A673 (cell line): ENCODE measurements at regions not wholly inside any gene's neighbourhood (a gene's known extent, or its start where the extent isn't known, plus 50 kb on each side); places are given as distances from the start of the nearest gene placed in this dataset.

Source experiments
- EZH2 ChIP-seq: fragments of 200-600 bp; sonication (generic); IDR thresholded peaks from 2 replicates; pipeline ENCODE4 v1.6.1; 2017; ENCODE audit warnings: borderline replicate concordance, low read depth, mild to moderate bottlenecking, mixed read lengths, antibody characterized with exemption, low read length; ENCODE audit not compliant: poor library complexity, severe bottlenecking
- TF ChIP-seq, protein P1 (sequence below): fragments of 300-800, 200-600 bp; sonication (generic); conservative IDR thresholded peaks from 2 replicates; pipeline ENCODE4 v1.5.1; 2017; ENCODE audit warnings: low read depth, mild to moderate bottlenecking, antibody characterized with exemption, low read length, moderate library complexity, mixed read lengths

DNA sequence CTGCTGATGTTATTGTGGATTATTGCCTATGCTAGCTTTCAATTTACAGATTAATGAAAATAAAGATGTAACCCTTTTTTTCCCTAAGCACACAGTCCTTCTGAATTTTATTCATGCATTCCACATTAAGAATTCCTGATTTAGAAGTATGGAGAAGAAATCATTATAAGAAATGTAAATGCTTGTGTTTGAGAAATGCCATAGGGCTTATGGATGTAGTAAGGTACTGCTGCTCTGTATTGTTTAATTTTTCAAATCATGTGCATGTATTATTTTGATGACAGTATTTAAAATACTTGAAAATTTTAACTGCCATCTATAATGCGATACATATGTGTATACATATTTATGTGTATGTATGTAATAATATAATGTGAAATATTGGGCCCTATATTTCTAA lies 167.1 kb upstream of the SOX5 start:
- TF ChIP-seq, protein P1, sequence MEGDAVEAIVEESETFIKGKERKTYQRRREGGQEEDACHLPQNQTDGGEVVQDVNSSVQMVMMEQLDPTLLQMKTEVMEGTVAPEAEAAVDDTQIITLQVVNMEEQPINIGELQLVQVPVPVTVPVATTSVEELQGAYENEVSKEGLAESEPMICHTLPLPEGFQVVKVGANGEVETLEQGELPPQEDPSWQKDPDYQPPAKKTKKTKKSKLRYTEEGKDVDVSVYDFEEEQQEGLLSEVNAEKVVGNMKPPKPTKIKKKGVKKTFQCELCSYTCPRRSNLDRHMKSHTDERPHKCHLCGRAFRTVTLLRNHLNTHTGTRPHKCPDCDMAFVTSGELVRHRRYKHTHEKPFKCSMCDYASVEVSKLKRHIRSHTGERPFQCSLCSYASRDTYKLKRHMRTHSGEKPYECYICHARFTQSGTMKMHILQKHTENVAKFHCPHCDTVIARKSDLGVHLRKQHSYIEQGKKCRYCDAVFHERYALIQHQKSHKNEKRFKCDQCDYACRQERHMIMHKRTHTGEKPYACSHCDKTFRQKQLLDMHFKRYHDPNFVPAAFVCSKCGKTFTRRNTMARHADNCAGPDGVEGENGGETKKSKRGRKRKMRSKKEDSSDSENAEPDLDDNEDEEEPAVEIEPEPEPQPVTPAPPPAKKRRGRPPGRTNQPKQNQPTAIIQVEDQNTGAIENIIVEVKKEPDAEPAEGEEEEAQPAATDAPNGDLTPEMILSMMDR = no peak
- TF ChIP-seq EZH2 = no peak
